Right renal cortex interstitium (tissue), 3 donors: ENCODE measurements at regions not wholly inside any gene's neighbourhood (a gene's known extent, or its start where the extent isn't known, plus 50 kb on each side); places are given as distances from the start of the nearest gene placed in this dataset.

Experiments
- DNase-seq, 3 donors: peaks; one replicate each; pipeline ENCODE4 v3.0.0-alpha.2; 2013; ENCODE audit warnings: low read depth in 3 of 3, low spot score in 2 of 3

DNA sequence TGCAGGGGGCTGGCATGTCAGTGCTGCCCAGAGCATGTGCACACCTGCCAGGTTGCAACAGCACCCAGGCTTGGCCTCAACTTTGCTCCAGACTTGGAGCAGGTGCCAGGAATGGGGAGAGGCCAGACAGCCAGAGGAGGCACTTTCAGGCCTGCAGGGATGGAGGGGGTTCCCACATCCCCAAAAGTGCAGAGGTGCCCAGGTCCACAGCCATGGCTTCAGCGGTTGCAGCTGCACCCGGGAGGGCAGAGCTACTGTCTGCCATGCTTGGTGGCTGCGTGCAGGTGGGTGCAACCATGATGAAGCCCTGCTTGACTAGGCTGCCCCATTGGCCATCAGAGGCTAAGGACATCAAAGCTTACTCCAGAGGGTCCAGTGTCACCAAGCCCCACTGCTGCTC lies 196.8 kb upstream of the VRK2 start:
- no peak for DNase-seq

DNA sequence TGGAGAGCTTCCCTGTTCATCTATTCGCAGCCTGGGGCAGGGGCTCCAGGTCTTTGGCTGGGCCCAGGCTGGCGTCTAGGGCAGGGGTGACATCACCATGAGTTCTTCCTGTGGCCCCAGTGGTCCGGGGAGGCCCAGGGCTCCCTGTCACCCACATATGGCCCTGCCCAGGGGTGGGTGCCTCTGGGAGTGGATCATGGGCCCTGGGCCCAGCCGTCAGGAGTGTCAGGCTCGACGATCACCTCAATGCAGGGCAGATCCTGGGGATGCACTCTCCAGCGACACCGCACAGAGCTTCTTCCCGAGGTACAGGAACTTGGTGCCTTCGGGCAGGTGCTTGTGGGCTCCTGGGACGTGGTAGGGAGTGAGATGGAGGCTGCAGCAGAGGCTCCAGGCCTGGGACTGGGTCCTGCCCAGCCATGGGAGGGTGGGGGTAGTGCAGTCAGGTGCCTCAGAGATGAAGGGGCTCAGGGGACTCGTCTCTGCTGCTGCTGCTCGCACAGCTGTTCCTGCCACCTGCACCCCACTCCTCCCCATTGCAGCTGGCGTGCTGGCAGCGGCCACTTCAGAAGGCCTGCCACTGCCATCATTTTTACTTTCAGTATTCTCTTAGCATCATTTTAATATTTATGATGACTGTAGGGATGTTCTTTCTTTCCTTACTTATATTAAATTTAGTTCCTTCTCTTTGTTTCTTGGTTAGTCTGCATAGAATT lies 196.0 kb upstream of the VRK2 start:
- DNase-seq, result no peak

DNA sequence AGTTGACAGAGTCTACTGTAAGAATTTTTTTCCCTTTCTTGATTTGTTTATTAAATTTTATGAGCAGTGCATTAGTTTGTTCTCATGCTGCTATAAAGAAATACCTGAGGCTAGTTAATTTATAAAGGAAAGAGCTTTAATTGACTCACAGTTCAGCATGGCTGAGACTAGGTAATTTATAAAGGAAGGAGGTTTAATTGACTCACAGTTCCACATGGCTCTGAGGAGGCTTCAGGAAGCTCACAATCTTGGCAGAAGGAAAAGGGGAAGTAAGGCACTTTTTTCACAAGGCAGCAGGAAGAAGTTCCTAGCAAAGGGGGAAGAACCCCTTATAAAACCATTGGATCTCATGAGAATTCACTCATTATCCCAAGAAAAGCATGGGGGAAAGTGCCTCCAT lies 191.4 kb upstream of the VRK2 start:
- no peak for DNase-seq

DNA sequence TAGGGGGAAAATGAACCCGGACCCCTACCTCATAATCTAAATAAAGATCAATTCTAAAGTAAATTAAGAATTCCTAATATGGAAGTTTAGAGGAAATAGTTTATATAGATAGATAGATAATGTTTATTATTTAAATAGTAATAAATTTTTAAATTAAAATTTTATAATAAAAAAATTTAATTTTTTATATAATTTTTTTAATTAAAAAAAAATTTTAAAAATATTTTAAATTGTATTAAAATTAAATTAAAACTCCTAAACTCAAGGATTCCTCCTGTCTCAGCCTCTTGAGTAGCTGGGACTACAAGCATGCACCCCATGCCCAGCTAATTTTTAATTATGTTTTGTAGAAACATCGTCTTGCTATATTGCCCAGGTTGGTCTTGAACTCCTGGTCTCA lies 186.9 kb upstream of the VRK2 start:
- no peak for DNase-seq

DNA sequence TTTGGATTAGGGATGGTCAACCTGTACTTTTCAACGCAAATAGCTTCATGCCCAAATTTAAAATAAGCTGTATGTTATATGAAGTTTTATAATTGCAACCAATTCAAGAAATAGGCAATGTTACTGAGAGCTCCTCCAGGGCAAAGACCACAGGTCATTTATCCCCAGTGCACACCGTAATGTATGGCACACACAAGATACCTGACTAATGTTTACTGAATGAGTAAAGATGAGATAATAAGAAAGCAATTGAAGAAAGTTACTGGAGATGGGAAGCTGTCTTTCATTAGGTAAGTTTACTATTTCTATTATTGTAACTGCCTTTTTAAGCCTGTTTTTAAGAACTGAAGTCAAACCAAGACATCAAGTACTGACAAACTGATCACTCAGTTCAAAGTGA lies 184.5 kb upstream of the VRK2 start:
- no peak for DNase-seq

- no peak for DNase-seq
Observed at GRCh38 chr2:57862727-57863126, 183.9 kb upstream of the VRK2 start.

- no peak for DNase-seq
Observed at GRCh38 chr2:57864926-57865325, 181.7 kb upstream of the VRK2 start.

GRCh38 chr2:57867730-57868129 lies 178.9 kb upstream of the VRK2 start:
- no peak for DNase-seq

DNA sequence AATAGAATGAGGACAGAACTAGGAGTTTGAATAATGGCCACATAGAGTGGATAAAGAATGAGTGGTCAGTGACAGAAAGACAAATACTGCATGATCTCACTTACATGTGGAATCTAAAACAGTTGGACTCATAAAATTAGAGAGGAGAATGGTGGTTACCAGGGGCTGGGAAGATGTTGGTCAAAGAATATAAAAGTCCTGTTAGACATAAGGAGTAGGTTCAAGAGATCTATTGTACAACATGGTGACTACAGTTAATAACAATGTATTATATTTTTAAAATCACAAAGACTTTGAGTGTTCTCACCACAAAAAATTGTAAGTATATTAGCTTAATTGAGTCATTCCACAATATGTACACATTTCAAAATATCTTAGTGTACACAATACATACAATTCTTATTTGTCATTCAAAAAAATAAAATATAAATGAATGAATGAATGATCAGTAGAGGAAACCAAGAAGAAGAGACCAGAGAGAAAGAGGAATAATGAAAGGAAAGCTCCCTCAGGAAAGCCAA lies 177.9 kb upstream of the VRK2 start:
- no peak for DNase-seq

DNA sequence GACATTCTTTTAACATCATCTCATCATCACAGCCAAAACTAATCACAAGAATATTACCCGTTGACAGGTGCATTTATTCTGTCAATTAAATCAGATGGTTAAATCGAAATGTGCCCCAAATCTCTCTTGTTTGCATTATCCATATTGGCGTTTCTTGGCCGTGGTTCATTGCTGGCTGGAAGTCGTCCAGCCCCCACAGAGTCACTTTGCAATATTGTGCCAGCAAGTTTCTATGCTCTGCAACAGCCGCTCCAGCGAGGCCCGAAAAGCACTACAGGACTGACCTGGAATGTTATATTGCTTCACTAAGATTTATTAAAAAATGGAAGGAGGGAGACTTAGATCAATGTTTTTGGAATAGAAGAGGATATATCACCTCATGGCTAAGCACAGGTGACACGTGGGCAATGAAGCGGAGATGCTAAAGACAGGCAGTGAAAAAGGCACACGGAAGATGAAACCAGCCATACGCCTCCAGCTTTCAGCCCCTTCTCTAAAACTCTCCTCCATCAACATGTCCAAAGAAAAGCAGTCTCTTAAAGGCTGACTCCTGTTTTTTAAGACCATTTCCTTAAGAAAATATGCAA lies 176.8 kb upstream of the VRK2 start:
- no peak for DNase-seq

- DNase-seq, result no peak
Observed at GRCh38 chr2:57876313-57876712, 170.3 kb upstream of the VRK2 start.

DNA sequence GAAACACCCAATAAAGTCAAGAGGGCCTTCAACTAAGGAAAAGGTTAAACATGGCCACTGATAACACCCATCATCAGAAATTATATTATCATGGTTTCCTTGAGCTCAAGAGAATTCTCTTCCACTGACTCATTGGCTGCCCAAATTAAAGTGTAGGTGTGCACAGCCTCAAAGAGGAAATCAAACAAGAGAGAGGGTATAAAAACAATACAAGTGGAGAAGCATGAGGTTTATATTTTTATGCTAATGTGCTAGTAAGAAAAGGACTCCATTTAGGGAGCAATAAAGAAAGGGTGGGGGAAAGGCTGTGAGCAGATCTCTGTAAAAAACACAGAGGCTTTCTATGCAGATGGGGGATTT lies 168.8 kb upstream of the VRK2 start:
- DNase-seq, result peak in 1 of 3 donors; percentile 1

DNA sequence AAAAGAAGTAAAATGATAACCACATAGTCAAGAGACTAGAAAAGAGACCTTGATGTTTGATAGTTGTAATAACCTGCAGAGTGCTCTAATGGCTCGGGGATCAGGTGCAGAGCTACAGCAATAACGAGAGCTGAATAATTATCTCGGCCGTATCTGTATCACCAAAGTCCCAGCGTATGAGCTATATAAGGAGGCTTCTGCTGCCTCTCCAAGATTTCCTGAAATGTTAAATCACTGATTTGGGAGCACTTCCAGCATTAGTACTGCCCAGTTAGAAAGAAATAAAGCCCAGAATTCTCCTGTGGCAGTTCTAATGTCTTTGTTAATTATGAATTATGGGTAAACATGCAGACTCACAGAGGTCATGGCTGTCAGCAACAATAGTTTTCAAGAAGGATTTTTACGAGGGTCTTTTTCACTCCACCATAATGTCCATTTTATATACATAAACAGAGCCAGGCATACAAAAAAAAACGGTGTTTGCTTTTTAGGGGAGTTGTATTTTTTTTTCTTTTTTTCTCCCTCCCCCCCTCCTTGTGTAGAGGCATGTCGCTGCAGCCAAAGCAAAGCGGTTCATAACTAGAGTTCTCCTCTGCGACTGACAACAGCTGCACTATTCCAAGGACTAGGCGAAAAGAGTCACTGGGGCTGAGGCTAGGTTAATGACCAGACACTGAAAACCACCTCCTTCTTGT lies 168.3 kb upstream of the VRK2 start:
- peak; percentile 45 to 53 (median 52) for DNase-seq

GRCh38 chr2:57878866-57879210 lies 167.8 kb upstream of the VRK2 start:
- no peak for DNase-seq

- DNase-seq, result no peak
Observed at GRCh38 chr2:57880446-57880845, 166.2 kb upstream of the VRK2 start.

DNA sequence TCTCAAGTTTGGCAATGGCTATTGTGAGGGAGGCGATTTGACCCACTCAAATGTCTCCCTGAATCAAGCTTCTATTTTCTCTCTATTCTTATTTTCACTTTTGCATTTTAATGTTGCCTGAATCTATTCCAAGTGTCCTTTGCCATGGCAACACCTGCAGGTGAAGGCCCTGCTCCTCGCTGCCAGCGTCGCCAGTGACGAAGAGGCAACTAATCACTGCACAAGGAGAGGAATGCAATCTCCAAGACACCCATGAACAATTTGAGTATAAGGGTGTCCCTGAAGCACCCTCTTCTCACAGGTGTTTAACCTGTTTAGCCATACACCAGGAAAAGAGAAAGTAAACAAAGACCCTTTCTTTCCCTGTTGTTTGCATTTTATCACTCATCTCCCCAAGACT lies 165.6 kb upstream of the VRK2 start:
- no peak for DNase-seq

DNA sequence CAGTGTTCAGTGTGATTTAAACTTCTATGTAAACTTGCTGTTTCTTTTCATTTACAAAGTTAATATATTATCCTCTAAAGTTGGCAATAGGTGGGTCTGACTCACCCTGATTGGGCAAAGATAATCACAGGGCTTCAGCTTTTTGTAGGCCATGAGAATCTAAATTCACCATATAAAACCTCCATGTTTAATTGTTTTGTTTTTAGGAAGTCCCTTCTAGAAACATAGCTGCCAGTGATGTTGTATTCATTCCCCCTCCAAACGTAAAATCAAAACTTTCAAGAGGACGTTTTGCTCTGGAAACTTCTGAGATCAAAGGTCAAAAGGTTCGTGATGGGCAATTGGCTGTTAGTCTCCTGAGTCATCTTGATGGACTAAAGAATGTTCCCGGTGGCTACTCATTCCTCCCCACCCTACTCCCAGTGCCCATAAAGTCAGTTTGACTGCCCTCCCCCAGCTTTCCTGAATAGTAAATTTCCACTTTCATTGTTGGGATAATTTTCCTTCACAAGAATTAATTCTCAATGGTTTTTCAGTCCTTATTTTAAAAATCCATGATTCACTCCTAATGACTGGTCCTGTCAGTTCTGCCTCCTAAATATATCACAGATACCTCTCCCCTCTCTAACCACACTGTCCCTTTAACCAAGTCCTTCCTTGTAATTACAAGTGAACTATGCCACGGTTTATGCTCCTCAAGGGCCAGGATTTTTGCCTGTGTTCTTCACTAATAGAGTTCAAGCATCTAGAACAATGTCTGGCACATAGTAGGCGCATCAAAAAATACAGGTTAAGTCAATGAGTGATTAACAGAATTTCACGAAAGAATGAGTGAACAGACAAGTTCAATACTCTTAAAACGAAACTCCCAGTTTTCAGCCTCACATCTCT lies 164.4 kb upstream of the VRK2 start:
- no peak for DNase-seq

DNA sequence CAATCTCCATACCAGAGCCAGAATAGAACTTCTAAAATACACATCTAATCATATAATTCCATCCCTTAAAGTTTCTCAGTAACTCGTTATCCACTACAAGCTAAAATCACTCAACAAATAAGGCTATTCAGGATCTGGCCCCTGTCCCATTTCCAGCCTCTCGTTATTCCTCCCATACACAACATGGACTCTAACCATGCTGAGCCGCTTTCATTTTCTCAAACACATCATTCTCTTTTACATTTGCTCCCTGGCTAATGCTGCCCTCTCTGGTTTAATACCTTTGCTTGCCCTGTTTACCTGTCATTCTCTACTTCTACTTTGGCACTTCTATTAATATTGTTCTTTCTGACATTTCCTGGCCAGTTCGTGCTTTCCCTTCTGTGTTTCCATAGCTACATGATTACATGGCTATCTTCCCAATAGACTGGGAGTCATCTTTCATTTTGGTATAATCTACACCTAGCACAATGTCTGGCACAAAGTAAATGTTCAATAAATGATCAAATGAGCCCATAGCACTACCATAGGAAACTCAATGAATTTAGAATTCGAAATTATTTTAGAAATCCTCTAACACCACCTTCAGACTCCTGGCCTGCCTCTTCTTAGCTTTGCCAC lies 163.6 kb upstream of the VRK2 start:
- DNase-seq, result no peak

DNA sequence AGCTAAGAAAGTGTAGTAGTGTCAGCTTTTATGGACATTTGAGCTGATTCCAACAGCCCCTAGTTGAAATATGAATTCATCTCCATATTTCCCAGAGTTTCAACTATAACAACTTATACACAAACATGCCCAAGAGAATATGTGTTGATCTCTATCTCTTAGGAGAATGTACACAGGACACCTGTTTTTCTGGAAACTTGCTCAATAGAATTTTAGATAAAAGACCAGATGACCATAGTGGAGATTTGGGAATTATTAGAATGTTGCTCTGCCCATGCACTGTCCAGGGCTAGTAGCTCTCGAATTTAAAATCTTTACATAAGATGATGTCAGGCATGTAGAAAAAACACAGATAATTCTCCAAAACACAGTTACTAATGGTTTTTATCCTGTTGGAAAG lies 162.3 kb upstream of the VRK2 start:
- DNase-seq, result no peak

DNA sequence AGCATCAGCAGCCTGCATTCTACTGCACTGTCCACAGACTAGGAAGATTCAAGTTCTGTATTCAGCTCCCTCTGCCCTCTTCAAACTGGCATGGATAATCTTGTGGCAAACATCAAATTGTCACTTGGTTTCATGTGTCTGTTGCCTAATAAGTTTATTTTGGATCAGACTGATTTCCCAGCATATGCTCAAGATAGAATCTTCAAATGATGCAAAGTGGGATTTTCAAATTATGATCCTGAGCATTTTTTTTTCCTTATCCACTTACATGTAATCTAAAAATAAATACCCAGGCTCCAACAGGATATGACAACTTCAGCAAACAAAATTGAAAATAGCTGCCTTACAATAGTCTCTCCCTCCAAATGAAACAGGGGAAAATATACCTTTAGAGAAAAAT lies 160.9 kb upstream of the VRK2 start:
- DNase-seq, result no peak
